Kidney epithelial cell (primary cell): ENCODE measurements at regions not wholly inside any gene's neighbourhood (a gene's known extent, or its start where the extent isn't known, plus 50 kb on each side); places are given as distances from the start of the nearest gene placed in this dataset.
"Not testable (repeated sequence)": the region's sequence is repeated elsewhere in the genome, so short reads cannot be mapped to it uniquely, and the experiment has no call there.

ENCODE experiments used
- DNase-seq: peaks from one replicate; pipeline ENCODE4 v3.0.0-alpha.2; 2010; ENCODE audit warnings: low read depth
- H3K27me3 ChIP-seq: 2 replicates; pipeline ENCODE4 v1.6.0; 2011; ENCODE audit warnings: low read length; ENCODE audit not compliant: control insufficient read depth, insufficient read depth
- H3K36me3 ChIP-seq: 2 replicates; pipeline ENCODE4 v1.5.1; 2011; ENCODE audit warnings: low read length; ENCODE audit not compliant: control insufficient read depth, insufficient read depth
- H3K4me3 ChIP-seq: 2 replicates; pipeline ENCODE4 v1.5.1; 2011; ENCODE audit warnings: low read depth, mild to moderate bottlenecking, control low read depth, low read length
- CTCF ChIP-seq: IDR thresholded peaks from 2 replicates; pipeline ENCODE4 v1.5.1; 2011; ENCODE audit warnings: mild to moderate bottlenecking, moderate library complexity, low read length, control low read depth, inconsistent platforms; ENCODE audit not compliant: insufficient read depth, poor library complexity, severe bottlenecking

GRCh38 chr7:125299003-125299765 is 369.6 kb upstream of the POT1 start:
- TF ChIP-seq CTCF, result no peak
- DNase-seq, result no peak
- no peaks in the 10 kb centered on the region for H3K27me3 ChIP-seq

GRCh38 chr7:125279961-125280360 is 350.3 kb upstream of the POT1 start:
- no peaks in the 10 kb centered on the region for H3K27me3 ChIP-seq
- H3K36me3 ChIP-seq, result no peaks in the 10 kb centered on the region
- no peak for DNase-seq
- no peak overlapping the region for H3K4me3 ChIP-seq
- TF ChIP-seq CTCF, result no peak

More at GRCh38 chr7:125299003-125299765, 369.6 kb upstream of the POT1 start:
- no peaks in the 10 kb centered on the region for H3K36me3 ChIP-seq
- H3K4me3 ChIP-seq, result no peak overlapping the region

GRCh38 chr7:125278318-125278717 is 348.7 kb upstream of the POT1 start:
- Histone ChIP-seq H3K27me3 (no peaks in the 10 kb centered on the region), H3K36me3 (no peaks in the 10 kb centered on the region), H3K4me3 (no peak overlapping the region)
- DNase-seq, result no peak
- TF ChIP-seq CTCF, result no peak

- H3K36me3 ChIP-seq, H3K27me3 ChIP-seq, DNase-seq, H3K4me3 ChIP-seq: not testable (repeated sequence)
Measured at GRCh38 chr7:125274742-125275141, 345.1 kb upstream of the POT1 start.

- H3K27me3 ChIP-seq, DNase-seq, H3K36me3 ChIP-seq, H3K4me3 ChIP-seq: not testable (repeated sequence)
Measured at GRCh38 chr7:125264174-125264856, 334.7 kb upstream of the POT1 start.

GRCh38 chr7:125258876-125259417 is 329.3 kb upstream of the POT1 start:
- H3K27me3 ChIP-seq, H3K4me3 ChIP-seq, DNase-seq, H3K36me3 ChIP-seq: not testable (repeated sequence)

GRCh38 chr7:125257617-125258016 is 328.0 kb upstream of the POT1 start:
- H3K4me3 ChIP-seq, result no peak overlapping the region
- no peak for TF ChIP-seq CTCF
- no peaks in the 10 kb centered on the region for H3K36me3 ChIP-seq
- H3K27me3 ChIP-seq, result no peaks in the 10 kb centered on the region
- no peak for DNase-seq
